ENCODE measurements at regions not wholly inside any gene's neighbourhood (a gene's known extent, or its start where the extent isn't known, plus 50 kb on each side); places are given as distances from the start of the nearest gene placed in this dataset.
"Not testable (repeated sequence)": the region's sequence is repeated elsewhere in the genome, so short reads cannot be mapped to it uniquely, and the experiment has no call there.

- not testable (repeated sequence) for TF ChIP-seq EZH2 (IDR thresholded peaks at IDR 0.05; ENCODE audit: low read length)
- TF ChIP-seq, protein P1, sequence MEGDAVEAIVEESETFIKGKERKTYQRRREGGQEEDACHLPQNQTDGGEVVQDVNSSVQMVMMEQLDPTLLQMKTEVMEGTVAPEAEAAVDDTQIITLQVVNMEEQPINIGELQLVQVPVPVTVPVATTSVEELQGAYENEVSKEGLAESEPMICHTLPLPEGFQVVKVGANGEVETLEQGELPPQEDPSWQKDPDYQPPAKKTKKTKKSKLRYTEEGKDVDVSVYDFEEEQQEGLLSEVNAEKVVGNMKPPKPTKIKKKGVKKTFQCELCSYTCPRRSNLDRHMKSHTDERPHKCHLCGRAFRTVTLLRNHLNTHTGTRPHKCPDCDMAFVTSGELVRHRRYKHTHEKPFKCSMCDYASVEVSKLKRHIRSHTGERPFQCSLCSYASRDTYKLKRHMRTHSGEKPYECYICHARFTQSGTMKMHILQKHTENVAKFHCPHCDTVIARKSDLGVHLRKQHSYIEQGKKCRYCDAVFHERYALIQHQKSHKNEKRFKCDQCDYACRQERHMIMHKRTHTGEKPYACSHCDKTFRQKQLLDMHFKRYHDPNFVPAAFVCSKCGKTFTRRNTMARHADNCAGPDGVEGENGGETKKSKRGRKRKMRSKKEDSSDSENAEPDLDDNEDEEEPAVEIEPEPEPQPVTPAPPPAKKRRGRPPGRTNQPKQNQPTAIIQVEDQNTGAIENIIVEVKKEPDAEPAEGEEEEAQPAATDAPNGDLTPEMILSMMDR (optimal IDR thresholded peaks at IDR 0.05 in 1 of 3, IDR thresholded peaks at IDR 0.05 in 1 of 3, conservative IDR thresholded peaks at IDR 0.05 in 1 of 3; ENCODE audit: extremely low read depth in 1 of 3, insufficient read depth in 2 of 3, low read length in 3 of 3), result not testable (repeated sequence)
Observed at GRCh38 chr9:30616782-30617181, 1767.7 kb upstream of the ACO1 start.

Data from keratinocyte (primary cell).